ENCODE measurements at regions not wholly inside any gene's neighbourhood (a gene's known extent, or its start where the extent isn't known, plus 50 kb on each side); places are given as distances from the start of the nearest gene placed in this dataset.

DNA sequence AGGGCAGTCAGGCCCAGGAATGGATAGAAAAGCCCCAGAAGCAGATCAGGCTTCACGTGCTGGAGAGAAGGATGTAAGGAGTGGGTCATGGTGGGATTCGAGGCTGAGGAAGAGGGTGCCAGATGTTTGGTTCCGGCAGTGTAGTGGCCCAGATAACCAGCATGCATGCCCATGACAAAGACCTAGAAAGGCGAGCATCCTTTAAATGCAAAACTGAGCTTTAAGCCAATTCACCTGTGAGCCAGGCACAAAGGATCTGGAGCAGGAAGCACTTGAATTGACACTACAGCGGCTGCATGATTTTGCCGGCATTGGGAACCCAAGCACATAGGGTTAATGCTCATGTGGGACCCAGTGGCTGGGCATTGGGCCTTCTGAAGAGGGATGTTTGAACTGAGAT, 185.5 kb downstream of the TRIM29 start:
- no peak for TF ChIP-seq CTCF (CRISPR knock-in tag; IDR thresholded peaks at IDR 0.05)
- no peak for TF ChIP-seq GTF2F1 (IDR thresholded peaks at IDR 0.05; ENCODE audit: low read length)
- TF ChIP-seq CBX2 (IDR thresholded peaks at IDR 0.05; ENCODE audit: low read depth, low read length) = no peak
- TF ChIP-seq CBX2 (CRISPR knock-in tag; IDR thresholded peaks at IDR 0.05; ENCODE audit: low read depth) = no peak
- TF ChIP-seq ATF1 (CRISPR knock-in tag; IDR thresholded peaks at IDR 0.05) = no peak
- no peak for TF ChIP-seq GABPA (IDR thresholded peaks at IDR 0.05; ENCODE audit: low read depth, low read length)
- TF ChIP-seq GABPA (CRISPR knock-in tag; IDR thresholded peaks at IDR 0.05; ENCODE audit: low read depth) = no peak
- no peak for TF ChIP-seq HIVEP1 (CRISPR knock-in tag; IDR thresholded peaks at IDR 0.05)
- TF ChIP-seq TAF1 (CRISPR knock-in tag; IDR thresholded peaks at IDR 0.05) = no peak
- TF ChIP-seq EP300 (IDR thresholded peaks at IDR 0.05; ENCODE audit: low read depth in 2 of 2, low read length in 2 of 2) = no peak
- no peak for TF ChIP-seq EP300 (CRISPR knock-in tag; IDR thresholded peaks at IDR 0.05; ENCODE audit: borderline replicate concordance)
- TF ChIP-seq, protein P1, sequence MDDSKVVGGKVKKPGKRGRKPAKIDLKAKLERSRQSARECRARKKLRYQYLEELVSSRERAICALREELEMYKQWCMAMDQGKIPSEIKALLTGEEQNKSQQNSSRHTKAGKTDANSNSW (CRISPR knock-in tag; IDR thresholded peaks at IDR 0.05; ENCODE audit: borderline replicate concordance) = no peak
- TF ChIP-seq TCF7 (IDR thresholded peaks at IDR 0.05; ENCODE audit: low read depth) = no peak

Measured in HepG2 (cell line).